CD4-positive, alpha-beta T cell treated with Interleukin-6 at 100 ng/mL for 8 hours (primary cell): ENCODE measurements at regions not wholly inside any gene's neighbourhood (a gene's known extent, or its start where the extent isn't known, plus 50 kb on each side); places are given as distances from the start of the nearest gene placed in this dataset.
"Not testable (repeated sequence)": the region's sequence is repeated elsewhere in the genome, so short reads cannot be mapped to it uniquely, and the experiment has no call there.

Source experiments
- DNase-seq: peaks from one replicate; pipeline ENCODE4 v3.0.0-alpha.2; 2020; ENCODE audit warnings: mixed read lengths, low spot score

DNA sequence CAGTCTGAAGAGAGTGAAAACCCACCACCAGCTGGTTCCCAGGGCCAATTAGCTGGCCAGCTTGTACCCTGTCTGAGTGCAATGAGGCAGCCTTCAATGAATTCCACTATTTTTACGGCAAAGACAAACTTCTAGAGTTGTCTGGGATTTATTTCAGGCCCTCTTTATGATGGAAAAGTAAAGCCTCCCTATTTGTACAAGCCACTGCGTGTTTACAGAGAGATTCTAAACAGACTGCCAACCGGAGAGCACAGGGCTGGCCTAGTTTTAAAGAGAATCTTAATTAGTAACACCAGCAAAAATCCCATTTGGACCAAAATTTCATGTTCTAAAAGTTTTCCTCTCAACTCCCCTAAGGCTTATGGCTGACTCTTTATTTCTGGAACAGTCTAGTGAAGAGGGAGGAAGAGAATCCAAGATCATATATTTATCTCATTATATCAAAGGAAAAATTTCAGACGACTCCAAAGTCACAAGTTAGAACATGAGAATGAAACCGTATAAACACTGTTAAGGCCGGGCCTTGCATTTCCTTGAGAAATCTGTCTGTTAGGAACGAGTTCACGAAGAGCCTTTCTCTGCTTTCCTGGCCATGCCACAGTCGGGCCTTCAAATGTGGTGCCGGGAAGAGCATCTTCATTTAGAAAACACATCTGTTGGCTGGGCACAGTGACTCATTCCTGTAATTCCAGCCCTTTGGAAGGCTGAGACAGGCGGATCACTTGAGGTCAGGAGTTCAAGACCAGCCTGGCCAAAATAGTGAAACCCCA is 724.6 kb upstream of the NRP1 start:
- no peak for DNase-seq

DNA sequence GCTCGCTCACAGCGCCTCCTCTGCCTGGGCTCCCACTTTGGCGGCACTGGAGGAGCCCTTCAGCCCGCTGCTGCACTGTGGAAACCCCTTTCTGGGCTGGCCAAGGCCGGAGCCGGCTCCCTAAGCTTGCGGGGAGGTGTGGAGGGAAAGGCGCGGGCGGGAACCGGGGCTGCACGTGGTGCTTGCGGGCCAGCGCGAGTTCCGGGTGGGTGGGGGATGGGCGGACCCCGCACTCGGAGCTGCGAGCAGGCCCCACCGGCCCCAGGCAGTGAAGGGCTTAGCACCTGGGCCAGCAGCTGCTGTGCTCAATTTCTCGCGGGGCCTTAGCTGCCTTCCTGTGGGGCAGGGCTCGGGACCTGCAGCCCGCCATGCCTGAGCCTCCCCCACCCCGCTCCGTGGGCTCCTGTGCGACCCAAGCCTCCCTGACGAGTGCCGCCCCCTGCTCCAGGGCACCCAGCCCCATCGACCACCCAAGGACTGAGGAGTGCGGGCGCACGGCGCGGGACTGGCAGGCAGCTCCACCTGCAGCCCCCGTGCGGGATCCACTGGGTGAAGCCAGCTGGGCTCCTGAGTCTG is 721.0 kb upstream of the NRP1 start:
- not testable (repeated sequence) for DNase-seq

DNA sequence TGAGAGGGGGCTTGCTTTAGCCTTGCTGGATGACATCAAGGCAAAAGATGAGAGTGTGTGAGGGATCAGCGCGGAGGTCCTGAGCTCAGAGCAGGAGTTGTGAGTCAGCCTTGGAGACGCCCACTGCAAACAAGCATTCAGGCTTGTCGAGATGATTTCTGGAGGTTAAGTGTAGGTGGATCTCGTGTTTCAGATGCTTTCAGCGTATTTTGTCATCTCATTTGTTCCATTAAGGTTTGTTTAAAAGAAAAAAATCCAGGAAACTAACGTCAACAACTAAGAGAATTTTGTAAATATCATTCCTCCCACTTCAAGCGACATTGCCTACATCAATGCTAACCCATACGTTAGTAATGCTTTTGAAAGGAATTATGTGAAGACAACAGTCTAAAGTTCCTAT is 715.4 kb upstream of the NRP1 start:
- no peak for DNase-seq

DNA sequence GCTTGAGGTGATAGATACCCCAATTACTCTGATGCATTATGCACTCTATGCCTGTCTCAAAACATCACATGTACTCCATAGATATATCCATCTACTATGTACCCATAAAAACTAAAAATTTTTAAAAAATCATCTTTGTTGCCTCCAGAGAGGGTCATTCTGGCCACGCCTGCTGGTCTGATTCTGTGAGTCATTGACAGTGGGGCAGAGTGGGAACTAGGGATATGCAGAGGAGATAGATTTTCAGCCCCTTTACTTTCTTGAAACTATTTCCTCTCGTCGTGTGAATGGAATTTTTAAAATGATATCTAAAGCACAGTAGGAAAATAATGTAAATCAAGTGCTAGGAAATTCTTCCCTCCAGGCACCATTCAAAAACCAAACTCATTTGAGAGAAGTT is 715.0 kb upstream of the NRP1 start:
- no peak for DNase-seq

DNA sequence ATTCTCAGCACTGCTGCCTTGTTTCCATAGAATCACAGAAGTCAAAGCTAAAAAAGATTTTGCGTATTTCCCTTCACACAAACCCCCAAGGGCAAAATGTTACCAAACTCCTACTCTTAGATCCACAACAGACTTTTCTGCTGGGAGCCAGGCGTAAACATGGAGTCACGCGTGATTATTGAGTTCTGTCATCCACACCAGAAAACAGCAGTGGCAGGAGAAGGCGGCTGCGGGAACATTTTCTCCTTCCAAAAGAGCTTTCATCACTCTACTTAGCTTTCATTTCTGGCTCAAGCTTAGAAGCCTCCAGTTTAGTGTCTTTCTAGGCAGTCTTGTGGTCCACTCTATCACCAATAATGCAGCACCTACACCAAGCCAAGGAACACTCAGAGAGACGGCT is 712.9 kb upstream of the NRP1 start:
- no peak for DNase-seq

DNA sequence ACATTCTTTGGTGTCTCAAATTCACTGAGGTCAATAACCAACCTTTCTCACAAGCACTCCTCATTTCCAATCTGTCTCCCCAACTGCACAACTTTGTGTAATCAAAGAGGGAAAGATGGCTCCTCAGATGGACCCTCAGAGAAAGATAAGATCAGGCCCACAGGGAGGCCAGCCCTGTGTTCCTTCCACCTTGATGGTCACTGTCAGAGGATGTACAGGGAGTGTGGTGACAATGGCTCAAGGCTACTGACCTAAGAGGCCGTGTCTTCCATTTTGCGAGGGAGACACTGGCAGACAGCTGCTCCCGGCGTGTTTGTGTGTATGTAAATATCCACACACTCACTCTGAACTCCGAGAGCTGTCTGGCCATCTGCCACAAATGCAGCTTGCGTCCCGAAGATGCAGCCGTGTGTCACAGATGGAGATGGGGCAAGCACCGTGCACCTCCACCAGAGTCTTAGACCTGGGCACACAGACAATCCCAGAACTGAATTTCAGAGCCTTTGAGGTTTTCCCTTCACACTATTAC is 712.1 kb upstream of the NRP1 start:
- no peak for DNase-seq

DNA sequence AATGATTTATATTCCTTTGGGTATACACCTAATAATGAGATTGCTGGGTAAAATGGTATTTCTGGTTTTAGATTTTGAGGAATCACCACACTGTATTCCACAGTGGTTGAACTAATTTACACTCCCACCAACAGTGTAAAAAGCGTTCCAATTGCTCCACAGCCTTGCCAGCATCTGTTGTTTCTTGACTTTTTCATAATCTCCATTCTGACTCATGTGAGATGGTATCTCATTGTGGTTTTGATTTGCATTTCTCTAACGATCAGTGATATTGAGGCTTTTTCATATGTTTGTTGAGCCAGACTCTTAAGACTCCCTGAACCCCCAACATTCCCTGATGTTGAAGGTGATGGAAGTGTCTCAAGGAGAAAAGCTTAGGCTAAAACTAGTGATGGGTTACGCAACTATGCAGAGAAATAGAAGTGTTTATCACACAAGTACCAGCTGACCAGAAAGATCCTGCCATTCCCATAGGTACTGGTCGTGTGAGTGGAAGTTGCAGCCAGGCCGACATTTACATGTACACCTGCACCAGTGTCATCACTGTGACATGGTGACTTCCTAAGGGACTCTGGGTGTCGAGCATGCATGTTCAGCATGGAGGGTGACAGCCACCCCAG is 711.2 kb upstream of the NRP1 start:
- no peak for DNase-seq

DNA sequence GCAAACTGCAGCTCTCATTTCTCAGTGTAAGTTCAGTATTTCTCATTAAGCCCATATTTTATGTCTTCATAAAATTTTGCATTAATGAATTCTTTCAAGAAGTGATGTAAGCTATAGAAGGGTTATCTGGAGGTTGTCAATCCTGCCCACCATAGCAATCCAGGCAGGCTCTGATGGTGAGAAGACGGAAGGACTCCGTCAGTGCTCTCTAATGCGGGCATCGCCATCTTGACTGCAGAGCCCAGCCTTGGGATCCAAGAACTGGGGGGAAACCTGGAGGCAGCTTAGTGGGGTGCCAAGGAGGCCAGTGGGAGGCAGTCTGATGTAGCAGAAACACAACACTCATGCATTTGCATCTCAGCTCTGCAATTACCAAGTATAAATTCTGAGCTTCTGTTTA is 707.4 kb upstream of the NRP1 start:
- DNase-seq = no peak

DNA sequence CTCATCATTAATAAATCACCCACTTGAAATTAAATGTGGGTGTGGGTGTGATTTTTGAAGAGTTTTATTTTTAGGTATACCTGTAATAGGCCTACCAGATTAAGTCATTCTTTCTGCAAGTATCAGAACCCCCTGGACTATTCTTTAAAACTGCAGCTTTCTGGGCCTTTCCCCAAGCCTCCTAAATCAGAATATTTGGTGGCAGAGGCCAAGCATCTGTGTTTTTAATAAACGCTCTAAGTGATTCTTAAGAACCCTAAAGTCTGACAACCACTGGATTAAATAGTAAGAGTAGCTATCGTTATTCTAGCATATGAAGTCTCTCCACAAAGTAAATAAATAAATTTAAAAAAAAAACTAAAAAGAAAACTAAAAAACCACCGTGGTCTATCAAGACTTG is 703.0 kb upstream of the NRP1 start:
- no peak for DNase-seq

DNA sequence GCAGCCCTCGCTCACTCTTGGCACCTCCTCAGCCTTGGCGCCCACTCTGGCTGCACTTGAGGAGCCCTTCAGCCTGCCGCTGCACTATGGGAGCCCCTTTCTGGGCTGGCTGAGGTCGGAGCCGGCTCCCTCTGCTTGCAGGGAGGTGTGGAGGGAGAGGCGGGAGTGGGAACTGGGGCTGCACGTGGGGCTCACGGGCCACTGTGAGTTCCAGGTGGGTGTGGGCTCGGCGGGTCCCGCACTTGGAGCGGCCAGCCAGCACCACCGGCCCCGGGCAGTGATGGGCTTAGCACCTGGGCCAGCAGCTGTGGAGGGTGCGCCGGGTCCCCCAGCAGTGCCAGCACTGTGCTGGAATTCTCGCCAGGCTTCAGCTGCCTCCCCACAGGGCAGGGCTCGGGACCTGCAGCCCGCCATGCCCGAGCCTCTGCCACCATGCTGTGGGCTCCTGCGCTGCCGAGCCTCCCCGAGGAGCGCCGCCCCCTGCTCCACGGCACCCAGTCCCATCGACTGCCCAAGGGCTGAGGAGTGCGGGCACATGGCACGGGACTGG is 700.8 kb upstream of the NRP1 start:
- DNase-seq = not testable (repeated sequence)

DNA sequence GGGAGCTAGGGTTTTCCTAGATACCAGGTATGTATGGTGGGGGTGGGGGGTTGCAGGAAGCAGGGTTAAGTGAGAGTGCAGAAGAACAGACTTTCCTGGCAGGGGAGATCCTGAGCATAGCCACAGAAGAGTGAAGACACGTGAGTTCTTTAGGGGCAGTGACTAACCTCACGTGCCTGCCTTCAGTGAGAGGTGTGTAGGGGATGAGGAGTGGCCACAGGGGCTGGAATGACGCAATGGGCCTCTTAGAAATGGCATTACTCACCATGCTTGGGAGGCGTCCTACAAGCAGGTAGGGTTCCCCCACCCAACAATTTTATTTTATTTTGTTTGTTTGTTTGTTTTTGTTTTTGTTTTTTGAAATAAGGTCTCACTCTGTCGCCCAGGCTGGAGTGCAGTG is 698.6 kb upstream of the NRP1 start:
- no peak for DNase-seq

DNA sequence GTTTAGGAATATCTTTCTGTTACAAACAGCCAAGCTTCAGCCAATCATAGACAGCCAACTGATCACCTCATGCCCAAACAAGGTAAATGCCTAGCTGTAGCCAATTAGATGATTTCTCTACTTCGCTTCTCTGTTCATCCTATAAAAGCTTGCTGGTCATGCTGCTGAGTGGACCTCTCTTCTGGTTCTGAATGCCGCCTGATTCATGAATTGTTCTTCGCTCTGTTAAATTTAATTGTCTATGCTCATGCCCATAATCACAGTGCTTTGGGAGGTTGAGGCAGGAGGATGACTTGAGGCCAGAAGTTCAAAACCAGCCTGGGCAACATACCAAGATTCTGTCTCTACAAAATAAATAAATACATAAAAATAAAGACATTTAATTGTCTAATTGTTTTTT is 698.1 kb upstream of the NRP1 start:
- no peak for DNase-seq

DNA sequence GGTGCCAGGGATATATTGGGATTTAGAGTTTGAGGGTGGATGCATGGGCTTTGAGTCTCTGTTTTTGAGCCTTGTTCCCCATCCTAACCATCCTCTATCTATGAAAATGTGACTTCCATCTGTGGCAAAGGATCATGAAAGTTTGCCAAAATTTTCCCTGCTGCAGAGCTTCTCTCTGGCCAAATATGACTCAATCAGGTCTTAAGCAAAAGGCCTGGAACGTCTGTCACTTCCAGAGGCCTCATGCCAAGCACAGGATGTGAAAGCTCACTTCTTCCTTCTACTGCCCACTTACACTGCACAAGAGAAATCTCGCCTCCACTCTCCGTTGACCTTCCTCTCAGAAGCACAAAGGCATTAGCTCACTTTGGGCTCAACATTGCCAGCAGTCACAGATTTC is 696.9 kb upstream of the NRP1 start:
- no peak for DNase-seq

DNA sequence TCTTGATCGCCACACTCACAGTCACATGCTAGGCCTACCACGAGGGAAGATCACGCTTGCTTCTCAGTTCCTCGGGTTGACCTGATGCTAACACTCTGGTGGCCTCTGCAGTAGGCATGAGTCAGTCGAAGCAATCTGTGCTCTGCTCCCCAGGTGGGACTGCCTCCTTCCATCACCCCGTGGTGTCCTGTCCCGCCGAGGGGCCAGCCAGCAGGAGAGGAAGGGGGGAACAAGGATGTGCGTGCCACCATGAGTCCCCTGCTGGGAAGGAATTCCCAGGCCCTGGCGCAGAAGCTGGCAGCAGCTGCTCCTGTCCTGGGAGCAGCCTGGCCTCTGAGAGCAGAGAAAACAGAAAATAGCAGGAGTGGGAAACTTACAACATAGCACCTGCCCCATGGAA is 695.0 kb upstream of the NRP1 start:
- DNase-seq = no peak

DNA sequence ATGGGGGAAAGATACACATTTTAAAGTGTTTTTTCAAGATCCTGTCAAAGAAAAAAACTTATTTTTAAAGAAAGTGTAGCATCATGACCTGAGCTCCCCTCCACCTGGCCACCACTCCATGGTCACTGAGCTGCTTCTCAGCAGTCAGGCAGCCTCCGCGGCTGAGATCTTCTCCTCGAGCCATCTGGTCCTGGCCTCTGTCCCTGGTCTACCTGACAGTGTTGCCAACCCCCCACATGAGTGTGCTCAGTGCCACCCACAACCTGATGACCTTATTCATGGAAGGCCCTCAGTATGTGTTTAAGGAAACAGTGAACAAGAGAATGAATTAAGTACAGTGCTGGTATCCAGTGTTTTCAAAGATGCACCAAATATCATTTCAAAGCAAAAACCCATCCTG is 694.5 kb upstream of the NRP1 start:
- DNase-seq = no peak

DNA sequence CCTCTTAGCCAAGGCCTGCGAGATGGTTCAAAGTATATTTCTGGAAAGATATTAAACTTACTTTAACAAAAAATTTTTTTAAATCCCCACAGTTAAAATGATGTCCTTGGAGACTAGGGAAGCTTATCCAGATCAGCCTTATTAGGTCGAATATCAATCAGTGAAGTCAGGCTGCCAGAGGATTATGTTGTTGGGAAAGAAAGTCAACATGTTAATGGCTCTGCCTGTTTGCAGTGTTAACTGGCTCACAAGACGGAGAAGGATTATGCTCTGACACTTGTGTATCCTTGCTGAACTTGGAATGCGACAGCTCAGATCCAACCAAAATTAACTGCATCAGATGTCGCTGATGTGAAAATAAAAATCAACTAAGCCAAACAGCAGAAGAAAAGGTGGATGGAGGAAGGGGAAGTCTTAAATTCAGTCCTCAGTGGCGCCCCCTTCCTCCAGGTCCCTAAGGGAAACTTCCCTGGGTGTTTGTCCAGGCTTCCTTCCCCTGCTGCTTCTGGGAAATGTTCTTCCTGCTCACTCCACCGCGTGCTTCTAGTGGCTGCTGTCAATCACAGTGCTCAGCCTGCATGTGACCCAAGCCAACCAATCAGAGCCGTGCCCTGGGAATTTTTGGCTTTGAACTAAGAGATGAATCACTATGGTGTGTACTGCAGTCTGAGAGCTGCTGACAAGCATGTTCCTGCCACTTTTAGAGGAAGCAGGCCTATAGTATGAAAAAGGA is 690.4 kb upstream of the NRP1 start:
- no peak for DNase-seq

DNA sequence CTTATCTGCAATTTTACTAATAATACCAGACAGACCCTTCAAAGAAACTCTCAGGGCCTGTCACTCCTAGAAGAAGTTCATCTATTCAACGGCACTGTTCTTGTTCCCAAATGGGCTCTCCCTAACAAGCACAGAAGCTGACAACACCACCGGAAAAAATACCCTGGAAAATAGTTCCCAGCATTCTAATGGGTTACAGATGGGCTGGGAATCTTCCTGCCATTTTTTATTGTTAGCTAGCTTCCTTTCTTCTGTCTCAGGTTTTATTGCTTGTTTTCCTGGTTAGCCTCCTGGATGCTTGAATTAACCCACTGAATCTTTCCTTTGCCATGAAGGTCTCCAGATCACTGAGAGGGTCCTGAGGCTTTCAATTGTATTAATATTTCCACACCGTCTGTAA is 689.8 kb upstream of the NRP1 start:
- no peak for DNase-seq

DNA sequence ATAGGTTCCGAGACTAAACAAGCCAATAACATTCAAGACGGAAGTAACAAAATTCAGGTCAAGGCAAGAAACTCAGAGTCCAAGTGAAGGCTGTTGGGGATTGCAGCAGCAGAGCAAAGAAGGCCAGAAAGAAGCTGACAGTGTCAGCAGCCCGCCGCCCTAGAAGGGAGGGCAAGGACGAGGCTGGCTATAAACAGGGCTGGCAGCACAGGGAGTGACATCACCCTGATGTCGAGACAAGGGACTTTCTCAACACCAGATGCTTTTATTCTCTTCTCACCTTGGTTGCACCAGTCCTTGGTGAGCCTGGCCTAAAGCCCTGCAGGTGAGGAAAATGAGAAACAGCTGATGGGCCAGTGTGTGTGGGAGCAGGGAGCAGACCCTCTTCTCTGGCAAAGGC is 687.7 kb upstream of the NRP1 start:
- DNase-seq = no peak

DNA sequence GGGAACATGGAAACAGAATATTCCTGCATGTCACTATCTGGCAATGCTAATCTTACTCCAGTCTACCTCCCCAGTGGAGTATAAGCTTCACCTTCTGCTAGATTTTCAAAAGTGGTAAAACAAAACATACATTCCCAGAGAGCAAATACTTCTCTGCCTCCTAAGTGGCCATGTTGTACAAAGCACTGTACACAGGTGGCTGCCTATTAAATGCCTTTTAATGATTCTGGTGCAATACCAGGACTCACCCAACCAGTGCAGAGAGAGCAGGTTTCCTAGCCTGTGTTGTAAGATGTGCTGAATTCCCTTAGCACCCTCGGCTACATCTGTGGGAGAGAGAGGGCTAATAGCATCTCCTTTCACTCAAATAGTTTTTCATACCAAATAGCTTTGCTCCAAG is 684.3 kb upstream of the NRP1 start:
- no peak for DNase-seq

DNA sequence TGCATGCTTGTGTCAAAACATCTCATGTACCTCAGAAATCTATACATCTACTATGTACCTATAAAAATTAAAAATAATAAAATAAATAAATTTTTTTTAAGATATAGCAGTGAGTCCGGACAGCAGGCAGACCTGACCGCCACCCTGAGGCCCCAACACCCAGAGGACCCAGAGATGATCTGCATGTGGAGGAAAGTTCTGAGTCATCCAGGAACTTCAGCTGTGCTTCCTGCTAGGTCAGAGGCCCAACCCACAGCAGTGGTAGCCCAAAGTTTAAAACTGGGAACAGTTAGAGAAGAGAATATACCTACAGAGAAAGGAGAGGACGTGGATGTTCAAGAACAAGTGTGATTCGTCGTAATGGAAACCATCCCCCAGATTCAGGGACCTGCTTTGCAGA is 683.7 kb upstream of the NRP1 start:
- no peak for DNase-seq

DNA sequence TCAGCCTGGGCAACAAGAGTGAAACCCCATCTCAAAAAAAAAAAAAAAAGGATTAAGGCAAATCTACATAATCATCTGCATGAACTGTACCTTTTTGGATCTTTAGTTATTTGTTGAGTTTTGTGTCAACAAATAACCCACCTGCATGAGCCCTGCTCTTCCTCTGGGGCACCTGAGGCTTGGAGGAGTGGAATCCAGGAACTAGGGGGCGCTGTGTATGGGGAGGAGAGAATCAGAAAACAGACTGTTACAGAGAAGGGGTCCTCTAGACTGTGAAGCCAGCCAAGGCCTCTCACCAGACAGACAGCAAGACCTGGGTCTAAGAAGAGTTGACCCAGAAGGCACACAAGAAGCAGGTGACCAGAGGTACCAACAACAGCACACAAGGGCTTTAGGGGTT is 682.8 kb upstream of the NRP1 start:
- DNase-seq = no peak

DNA sequence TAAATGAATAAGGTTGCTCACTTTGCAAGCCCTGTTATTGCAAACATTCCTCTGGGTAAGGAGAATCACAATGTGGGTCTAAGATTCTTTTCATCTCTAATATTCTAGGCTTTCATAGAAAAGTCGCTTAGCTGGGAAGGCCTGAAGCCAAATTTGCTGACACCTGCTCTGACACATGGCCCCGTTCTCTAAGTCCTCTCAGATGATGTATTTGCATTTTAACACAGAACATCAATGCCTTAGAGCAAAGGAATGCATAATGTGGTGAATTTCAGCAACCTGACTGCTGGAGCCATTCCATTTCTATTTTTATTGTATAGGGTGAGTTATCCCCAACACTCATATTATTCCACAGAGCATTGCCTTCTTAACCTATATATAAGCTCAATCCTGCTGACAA is 682.1 kb upstream of the NRP1 start:
- DNase-seq = no peak

DNA sequence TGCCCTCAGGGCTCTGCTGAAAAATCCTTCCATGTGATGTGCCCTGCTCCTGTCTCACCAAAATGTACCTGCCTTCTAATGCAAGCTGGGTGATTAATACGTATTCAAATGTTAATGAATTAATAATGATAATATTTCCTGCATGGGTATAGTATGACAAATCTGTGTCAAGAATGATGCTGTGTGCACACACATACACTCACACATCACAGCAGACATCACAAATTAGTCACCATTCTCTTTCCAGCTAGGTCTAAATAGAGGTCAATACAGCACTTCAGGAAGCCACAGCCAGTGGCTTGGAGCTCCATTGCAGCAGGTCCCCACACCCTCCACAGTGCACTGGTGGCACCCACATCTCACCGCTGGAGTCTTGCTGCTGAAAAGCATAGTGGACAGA is 681.2 kb upstream of the NRP1 start:
- no peak for DNase-seq
